Glutamatergic neuron (in vitro differentiated cells): ENCODE measurements at regions not wholly inside any gene's neighbourhood (a gene's known extent, or its start where the extent isn't known, plus 50 kb on each side); places are given as distances from the start of the nearest gene placed in this dataset.
A peak's percentile ranks its signal among the peaks of the same experiment; 100 is the strongest.

Source experiments
- DNase-seq: peaks from one replicate; pipeline ENCODE4 v3.0.0; 2022
- H3K27ac Mint-ChIP-seq: one replicate; pipeline ENCODE4 v1.8.0; 2020; ENCODE audit warnings: mild to moderate bottlenecking, mixed read lengths, inconsistent platforms; ENCODE audit not compliant: unreplicated experiment
- H3K27me3 Mint-ChIP-seq: one replicate; pipeline ENCODE4 v1.8.0; 2020; ENCODE audit warnings: mild to moderate bottlenecking, moderate library complexity, mixed read lengths, inconsistent platforms; ENCODE audit not compliant: unreplicated experiment
- H3K36me3 Mint-ChIP-seq: one replicate; pipeline ENCODE4 v1.8.0; 2020; ENCODE audit warnings: mild to moderate bottlenecking, mixed read lengths, inconsistent platforms; ENCODE audit not compliant: unreplicated experiment
- H3K4me1 Mint-ChIP-seq: one replicate; pipeline ENCODE4 v1.8.0; 2020; ENCODE audit warnings: mild to moderate bottlenecking, low read depth, mixed read lengths, inconsistent platforms; ENCODE audit not compliant: unreplicated experiment
- H3K4me3 Mint-ChIP-seq: one replicate; pipeline ENCODE4 v1.8.0; 2020; ENCODE audit warnings: mild to moderate bottlenecking, mixed read lengths, inconsistent platforms; ENCODE audit not compliant: unreplicated experiment
- H3K9me3 Mint-ChIP-seq: one replicate; pipeline ENCODE4 v1.8.0; 2020; ENCODE audit warnings: mild to moderate bottlenecking, moderate library complexity, mixed read lengths, inconsistent platforms; ENCODE audit not compliant: unreplicated experiment
- TF ChIP-seq, protein P1 (sequence below): fragments of 200-600 bp; sonication (generic); IDR thresholded peaks from one replicate; pipeline ENCODE4 v1.5.0; 2021; ENCODE audit not compliant: partially characterized antibody, unreplicated experiment

DNA sequence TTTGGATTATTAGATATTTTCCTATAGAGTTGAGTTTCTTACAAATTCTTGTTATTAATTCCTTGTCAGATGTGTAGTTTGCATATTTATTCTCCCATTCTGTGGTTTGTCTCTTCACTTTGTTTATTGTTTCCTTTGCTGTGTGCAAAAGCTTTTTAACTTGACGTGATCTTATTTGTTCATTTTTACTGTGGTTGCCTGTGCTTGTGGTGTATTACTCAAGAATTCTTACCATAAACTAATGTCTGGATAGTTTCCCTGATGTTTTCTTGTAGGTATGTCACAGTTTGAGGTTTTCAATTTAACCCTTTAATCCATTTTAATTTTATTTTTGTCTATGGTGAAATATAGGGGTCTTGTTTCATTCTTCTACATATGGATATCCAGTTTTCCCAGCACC is 72.1 kb upstream of the LHX8 start:
- Mint-ChIP-seq H3K9me3 (no peaks in the 10 kb centered on the region), H3K36me3 (no peaks in the 10 kb centered on the region), H3K27me3 (no peaks in the 10 kb centered on the region), H3K4me1 (no peaks in the 10 kb centered on the region), H3K27ac (no peak overlapping the region), H3K4me3 (no peak overlapping the region)
- no peak for DNase-seq
- TF ChIP-seq, protein P1, sequence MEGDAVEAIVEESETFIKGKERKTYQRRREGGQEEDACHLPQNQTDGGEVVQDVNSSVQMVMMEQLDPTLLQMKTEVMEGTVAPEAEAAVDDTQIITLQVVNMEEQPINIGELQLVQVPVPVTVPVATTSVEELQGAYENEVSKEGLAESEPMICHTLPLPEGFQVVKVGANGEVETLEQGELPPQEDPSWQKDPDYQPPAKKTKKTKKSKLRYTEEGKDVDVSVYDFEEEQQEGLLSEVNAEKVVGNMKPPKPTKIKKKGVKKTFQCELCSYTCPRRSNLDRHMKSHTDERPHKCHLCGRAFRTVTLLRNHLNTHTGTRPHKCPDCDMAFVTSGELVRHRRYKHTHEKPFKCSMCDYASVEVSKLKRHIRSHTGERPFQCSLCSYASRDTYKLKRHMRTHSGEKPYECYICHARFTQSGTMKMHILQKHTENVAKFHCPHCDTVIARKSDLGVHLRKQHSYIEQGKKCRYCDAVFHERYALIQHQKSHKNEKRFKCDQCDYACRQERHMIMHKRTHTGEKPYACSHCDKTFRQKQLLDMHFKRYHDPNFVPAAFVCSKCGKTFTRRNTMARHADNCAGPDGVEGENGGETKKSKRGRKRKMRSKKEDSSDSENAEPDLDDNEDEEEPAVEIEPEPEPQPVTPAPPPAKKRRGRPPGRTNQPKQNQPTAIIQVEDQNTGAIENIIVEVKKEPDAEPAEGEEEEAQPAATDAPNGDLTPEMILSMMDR: no peak

DNA sequence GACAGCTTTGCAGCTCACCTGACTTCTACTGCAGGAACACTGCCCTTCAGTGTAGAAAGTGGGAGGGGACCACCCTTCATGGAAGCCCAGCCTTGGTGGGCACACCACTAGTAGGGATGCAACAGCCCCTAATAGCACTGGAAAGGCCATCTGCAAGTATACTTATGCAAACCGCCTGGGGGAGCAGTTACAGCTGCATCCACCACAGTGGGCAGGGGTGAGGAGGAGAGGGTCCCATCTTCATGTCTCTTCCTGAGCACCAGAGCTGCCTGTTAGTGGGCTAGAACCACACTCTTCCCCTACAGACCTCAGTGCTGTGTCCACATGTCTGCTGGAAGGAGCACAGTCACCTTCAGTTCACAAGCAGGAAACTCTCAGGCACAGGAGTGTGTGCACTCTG is 66.2 kb upstream of the LHX8 start:
- H3K4me1 Mint-ChIP-seq: no peaks in the 10 kb centered on the region
- H3K27me3 Mint-ChIP-seq: no peaks in the 10 kb centered on the region
- TF ChIP-seq, protein P1: no peak
- DNase-seq: no peak
- no peaks in the 10 kb centered on the region for H3K9me3 Mint-ChIP-seq
- H3K36me3 Mint-ChIP-seq: no peaks in the 10 kb centered on the region
- no peak overlapping the region for H3K27ac Mint-ChIP-seq
- H3K4me3 Mint-ChIP-seq: no peak overlapping the region

DNA sequence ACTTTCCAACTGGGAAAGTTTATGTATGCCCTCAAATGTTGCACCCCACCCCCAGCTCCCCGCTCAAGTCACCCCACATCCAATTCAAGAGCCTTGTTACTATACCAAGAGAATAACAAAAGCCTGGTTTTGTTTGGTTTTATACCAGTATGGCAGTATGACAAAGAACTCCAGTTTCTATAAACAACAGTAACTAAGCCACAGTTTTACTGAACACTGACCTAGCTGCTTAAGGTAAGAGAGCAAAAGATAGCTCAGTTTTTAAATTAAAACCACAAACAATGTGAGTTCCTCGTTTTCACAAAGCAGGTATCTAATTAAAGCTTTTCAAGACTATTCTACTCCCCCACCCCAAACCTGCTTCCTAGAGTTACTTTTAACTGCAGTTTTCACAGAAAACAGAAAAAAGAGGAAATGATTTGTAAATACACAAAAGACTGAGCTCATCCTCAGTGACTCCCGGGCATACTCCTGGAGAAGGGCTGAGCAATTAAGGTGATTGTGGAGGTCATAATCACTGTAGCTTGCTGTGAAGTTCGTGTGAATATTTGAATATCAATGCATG is 59.3 kb upstream of the LHX8 start:
- Mint-ChIP-seq H3K4me1 (peaks cover 6% of the 10 kb centered on the region), H3K9me3 (peaks cover 1% of the 10 kb centered on the region), H3K27ac (no peak overlapping the region), H3K27me3 (no peaks in the 10 kb centered on the region), H3K36me3 (no peaks in the 10 kb centered on the region), H3K4me3 (no peak overlapping the region)
- DNase-seq: no peak
- TF ChIP-seq, protein P1: no peak

- peaks cover 7% of the 10 kb centered on the region for H3K4me1 Mint-ChIP-seq
- H3K4me3 Mint-ChIP-seq: no peak overlapping the region
- TF ChIP-seq, protein P1: no peak
- H3K36me3 Mint-ChIP-seq: no peaks in the 10 kb centered on the region
- peak overlapping the region; percentile 81 for H3K27ac Mint-ChIP-seq
- H3K9me3 Mint-ChIP-seq: peaks cover 2% of the 10 kb centered on the region
- DNase-seq: peak; percentile 46
- H3K27me3 Mint-ChIP-seq: no peaks in the 10 kb centered on the region
Measured at GRCh38 chr1:75079538-75080290, 54.5 kb upstream of the LHX8 start.

- Mint-ChIP-seq H3K27me3 (no peaks in the 10 kb centered on the region), H3K4me1 (peaks cover 7% of the 10 kb centered on the region), H3K9me3 (peaks cover 2% of the 10 kb centered on the region), H3K27ac (no peak overlapping the region), H3K4me3 (no peak overlapping the region), H3K36me3 (no peaks in the 10 kb centered on the region)
- TF ChIP-seq, protein P1: no peak
- DNase-seq: no peak
Measured at GRCh38 chr1:75083223-75083622, 51.0 kb upstream of the LHX8 start.
